ENCODE measurements at regions not wholly inside any gene's neighbourhood (a gene's known extent, or its start where the extent isn't known, plus 50 kb on each side); places are given as distances from the start of the nearest gene placed in this dataset.

GRCh38 chr18:71846716-71847115, 697.4 kb downstream of the CBLN2 start:
- TF ChIP-seq NFRKB (IDR thresholded peaks at IDR 0.05) (no peak), CTBP1 (IDR thresholded peaks at IDR 0.05; ENCODE audit: borderline replicate concordance) (no peak)
